NCI-H2227 (cell line): ENCODE measurements at regions not wholly inside any gene's neighbourhood (a gene's known extent, or its start where the extent isn't known, plus 50 kb on each side); places are given as distances from the start of the nearest gene placed in this dataset.
A peak's percentile ranks its signal among the peaks of the same experiment; 100 is the strongest.
"Not testable (repeated sequence)": the region's sequence is repeated elsewhere in the genome, so short reads cannot be mapped to it uniquely, and the experiment has no call there.

Experiments
- DNase-seq: peaks from one replicate; lab custom pipeline; 2025; ENCODE audit not compliant: unreplicated experiment; lab: John Stamatoyannopoulos, UW

- DNase-seq = no peak
Measured at GRCh38 chr1:213622365-213623063, 365.3 kb upstream of the PROX1 start.

- no peak for DNase-seq
Measured at GRCh38 chr1:213623064-213623581, 364.6 kb upstream of the PROX1 start.

DNA sequence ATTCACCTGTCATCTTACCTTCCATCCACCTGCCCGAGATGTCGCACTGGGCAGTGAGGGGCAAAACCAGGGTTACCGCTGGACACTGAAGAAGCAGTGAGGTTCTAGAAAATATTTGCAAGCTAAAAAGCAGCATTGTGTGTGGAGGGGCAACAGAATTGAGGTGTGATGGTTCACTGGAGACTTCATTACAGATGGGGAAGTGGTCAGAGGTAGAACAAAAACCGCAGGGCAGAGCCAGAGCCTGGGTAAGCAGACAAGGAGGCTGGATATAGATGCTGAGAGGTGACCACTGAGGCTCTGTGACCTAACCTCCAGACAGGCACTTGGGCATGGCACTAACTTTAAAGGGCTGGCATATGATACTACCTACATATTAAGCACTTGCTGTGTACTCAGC, 363.9 kb upstream of the PROX1 start:
- DNase-seq = no peak

- not testable (repeated sequence) for DNase-seq
Measured at GRCh38 chr1:213636778-213637177, 351.0 kb upstream of the PROX1 start.

GRCh38 chr1:213641312-213641711, 346.5 kb upstream of the PROX1 start:
- no peak for DNase-seq

- DNase-seq = no peak
Measured at GRCh38 chr1:213643360-213643759, 344.4 kb upstream of the PROX1 start.

DNA sequence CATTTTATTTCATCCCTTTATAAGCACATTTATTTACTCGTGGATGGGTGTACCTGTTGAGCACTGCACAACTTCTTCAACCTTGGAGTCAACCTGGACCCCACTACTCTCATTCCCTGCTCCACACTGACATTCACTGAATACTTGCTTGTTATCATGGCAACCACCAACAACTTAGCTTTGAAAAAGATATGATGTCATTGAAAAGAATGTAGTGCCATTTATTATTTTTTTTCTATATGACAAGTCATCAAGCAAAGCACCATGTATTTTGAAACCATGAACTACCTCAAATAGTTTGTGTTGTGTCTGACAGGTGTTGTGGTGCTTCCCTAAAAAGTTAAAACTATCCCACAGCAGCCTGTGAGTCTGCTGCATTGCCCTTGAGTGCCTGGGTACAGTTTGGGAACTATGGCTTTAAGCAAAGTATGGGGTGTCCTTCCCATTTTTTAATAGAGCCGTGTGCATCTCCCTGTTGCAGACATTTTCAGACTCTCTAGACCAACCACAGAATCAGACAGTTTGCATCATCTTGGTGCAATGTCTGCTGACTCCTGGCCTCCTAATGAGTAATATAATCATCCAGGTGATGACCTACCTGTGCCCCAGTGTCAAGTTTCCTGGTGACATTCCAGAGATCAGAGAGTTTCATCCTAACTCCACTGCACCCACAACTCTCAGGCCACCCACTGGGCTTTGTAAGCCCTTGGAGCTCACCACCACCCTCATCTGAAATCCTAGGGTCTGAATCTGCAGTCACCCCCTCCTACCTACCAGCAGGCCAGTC, 339.7 kb upstream of the PROX1 start:
- DNase-seq = no peak

- DNase-seq = no peak
Measured at GRCh38 chr1:213649373-213649772, 338.4 kb upstream of the PROX1 start.

DNA sequence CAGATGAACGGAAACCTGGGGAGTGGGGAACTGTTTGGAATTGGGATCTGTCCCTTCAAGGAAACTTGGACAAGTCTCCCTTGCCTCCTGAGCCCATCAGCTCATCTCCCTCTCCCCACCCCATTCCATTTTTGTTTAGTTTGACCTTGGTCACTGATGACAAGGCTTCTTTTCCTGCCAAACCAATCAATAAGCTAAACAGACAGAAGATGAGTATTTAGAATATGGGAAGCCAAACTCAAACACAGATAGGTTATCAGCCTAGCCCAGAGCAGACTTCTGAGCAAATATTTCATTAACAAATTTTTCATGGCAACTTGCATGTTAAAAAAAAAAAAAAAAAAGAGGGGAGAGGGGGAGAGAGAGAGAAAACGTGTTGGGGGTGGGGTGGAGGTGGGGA, 337.2 kb upstream of the PROX1 start:
- no peak for DNase-seq

- no peak for DNase-seq
Measured at GRCh38 chr1:213651077-213651476, 336.7 kb upstream of the PROX1 start.

DNA sequence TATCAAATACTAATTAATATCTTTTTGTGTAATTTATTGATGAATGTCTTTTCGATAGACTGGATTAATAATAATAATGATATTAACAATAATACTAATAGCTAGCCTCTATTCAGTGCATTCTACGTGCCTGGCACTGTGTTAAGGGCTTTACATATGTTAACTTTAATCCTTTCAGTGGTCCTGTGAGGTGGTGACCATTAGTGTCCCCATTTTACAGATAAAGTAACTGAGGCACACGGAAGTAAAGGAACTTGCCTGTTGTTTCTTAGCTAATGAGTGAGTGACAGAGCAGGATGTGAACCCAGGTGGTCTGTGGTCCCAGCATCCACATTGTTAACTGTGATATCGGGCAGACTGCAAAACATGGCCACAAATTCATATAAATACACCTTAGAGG, 335.7 kb upstream of the PROX1 start:
- DNase-seq = no peak

DNA sequence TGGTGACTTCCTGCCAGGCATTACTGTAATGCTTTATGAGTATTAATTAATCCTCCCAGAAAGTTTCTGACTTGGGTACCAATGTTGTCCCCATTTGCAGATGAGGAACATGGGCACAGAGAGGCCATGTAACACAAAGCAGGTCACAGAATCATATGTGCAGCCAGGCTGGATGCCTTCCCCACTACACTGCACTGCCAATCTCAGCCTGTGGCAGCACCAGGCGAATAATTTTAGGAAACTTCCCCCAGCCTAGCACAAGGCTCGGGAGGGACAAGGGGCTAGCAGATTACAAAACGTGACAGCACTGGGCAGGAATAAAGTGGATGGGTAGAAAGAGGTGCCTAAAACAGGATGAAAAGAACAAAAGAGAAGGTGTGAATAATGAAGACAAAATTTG, 331.7 kb upstream of the PROX1 start:
- no peak for DNase-seq

GRCh38 chr1:213656503-213656902, 331.3 kb upstream of the PROX1 start:
- no peak for DNase-seq

DNA sequence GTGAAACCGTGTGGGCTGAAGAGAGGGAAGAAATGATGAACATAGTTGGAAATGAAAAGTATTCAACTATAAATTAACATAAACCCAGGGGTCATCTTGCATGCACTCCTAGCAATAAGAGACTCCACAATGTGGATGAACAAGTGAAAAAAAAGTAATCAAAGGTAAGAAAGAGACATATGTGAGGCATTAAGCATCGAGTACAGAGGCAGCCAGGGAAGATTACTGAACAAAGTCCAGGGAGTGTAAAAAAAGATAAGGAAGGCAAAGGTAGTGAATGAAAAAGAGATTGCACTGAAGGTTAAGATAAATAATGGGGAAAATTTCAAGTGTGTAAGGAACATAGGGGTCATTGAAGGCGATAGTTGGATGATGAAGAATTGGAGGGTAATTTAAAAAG, 330.8 kb upstream of the PROX1 start:
- no peak for DNase-seq

GRCh38 chr1:213657879-213658278, 329.9 kb upstream of the PROX1 start:
- no peak for DNase-seq

DNA sequence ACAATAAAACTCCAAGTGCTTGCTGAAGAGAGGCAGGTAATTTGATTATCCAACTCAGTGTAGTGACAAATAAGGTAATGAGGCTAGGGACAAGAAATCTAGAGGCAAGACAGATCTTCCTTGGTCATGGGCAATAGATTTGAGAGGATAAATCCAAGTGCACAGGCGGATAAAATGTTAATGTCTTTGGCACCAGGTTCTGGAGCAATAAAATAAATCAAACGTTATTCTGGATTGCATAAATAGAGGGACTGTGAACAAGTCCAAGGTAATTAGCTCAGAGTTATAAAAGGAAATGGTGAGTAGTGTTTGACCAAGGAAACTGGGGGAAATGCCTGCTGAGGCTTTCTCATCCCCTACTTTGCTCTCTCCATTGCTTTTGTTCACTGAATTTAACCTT, 329.3 kb upstream of the PROX1 start:
- DNase-seq = no peak

DNA sequence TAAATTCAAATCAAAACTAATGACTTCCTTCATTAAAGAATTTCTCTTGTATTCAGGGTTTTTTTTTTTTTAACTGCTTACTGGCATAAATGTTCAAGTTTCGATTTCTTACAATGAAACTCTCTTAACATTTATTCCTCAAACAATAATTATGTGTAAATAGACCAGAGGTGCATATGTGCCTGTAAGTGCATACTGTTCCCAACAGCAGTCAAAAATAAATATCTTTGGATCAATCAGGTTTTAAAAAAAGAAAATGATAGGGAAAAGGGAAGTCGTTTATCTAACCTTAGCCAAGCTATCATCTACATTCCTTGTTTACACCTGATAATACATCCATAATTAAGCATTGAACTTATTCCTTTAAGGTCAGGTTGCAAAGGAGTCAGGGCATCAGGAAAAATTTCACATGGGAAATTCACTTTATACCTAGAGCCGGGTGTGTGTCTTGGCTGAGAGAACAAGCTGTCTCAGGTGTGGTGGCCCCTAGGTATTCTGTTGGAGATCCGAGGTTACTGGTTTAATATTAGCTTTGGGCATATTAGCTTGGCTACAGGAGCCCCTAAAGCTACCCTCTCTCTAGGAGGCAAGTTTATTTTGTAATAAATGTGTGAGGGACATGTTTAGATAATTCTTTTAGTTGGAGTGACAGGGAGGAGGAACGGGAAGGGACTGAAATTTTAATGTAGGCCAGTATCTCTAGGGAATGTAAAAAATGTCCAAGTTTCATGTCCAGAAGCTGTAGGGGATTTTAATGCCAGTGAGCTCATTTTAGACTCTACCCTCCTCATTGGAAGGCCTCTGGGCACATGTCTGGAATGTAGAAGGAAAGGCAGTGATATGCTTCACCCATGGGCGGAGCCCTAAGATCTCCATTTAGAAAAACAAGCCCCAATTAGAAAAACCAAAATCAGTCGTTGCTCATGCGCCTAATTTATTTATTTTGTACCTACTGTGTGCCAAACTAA, 327.9 kb upstream of the PROX1 start:
- no peak for DNase-seq

- no peak for DNase-seq
Measured at GRCh38 chr1:213661302-213661701, 326.5 kb upstream of the PROX1 start.

DNA sequence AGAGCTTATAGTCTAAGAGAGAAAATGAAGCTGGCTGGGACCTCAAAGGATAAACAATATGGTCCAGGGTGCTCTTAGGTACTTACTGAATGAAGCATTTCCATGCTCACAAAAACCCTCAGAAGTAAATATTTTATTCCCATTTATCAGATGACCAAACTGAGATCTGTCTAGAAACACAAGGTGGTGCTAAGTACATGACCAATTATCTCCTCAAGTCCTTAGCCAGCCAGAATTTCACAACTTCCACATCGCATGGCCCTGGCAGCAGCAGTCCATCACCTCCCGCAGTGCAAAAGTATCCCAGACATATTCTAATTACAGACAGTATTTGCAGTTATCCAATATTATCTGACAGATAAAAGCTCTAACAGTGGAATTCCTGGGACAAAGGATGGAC, 321.7 kb upstream of the PROX1 start:
- peak; percentile 13 for DNase-seq

GRCh38 chr1:213666922-213667321, 320.9 kb upstream of the PROX1 start:
- no peak for DNase-seq

GRCh38 chr1:213669512-213669911, 318.3 kb upstream of the PROX1 start:
- no peak for DNase-seq
